IMR-90 (cell line): ENCODE measurements at regions not wholly inside any gene's neighbourhood (a gene's known extent, or its start where the extent isn't known, plus 50 kb on each side); places are given as distances from the start of the nearest gene placed in this dataset.

ENCODE experiments used
- CEBPB ChIP-seq: IDR thresholded peaks from 2 replicates; pipeline ENCODE4 v1.6.1; 2012; ENCODE audit warnings: low read depth, low read length, improper control_type of control experiment
- CHD1 ChIP-seq: IDR thresholded peaks from 2 replicates; pipeline ENCODE4 v1.6.1; 2012; ENCODE audit warnings: low read depth, low read length, improper control_type of control experiment
- CTCF ChIP-seq: conservative IDR thresholded peaks from 2 replicates; pipeline ENCODE4 v1.5.1; 2012; ENCODE audit warnings: mild to moderate bottlenecking, low read depth, low read length, improper control_type of control experiment
- ELK1 ChIP-seq: fragments of 150-350 bp; IDR thresholded peaks from 2 replicates; pipeline ENCODE4 v1.6.1; 2016; ENCODE audit warnings: low read depth, mild to moderate bottlenecking, low read length, moderate library complexity, borderline replicate concordance
- MAZ ChIP-seq: IDR thresholded peaks from 2 replicates; pipeline ENCODE4 v1.6.1; 2012; ENCODE audit warnings: low read depth, mild to moderate bottlenecking, low read length, improper control_type of control experiment, moderate library complexity, borderline replicate concordance
- MXI1 ChIP-seq: IDR thresholded peaks from 2 replicates; pipeline ENCODE4 v1.6.1; 2012; ENCODE audit warnings: low read depth, mild to moderate bottlenecking, low read length, moderate library complexity, borderline replicate concordance
- NFE2L2 ChIP-seq: fragments of 150-350 bp; IDR thresholded peaks from 2 replicates; pipeline ENCODE4 v1.6.1; 2016; ENCODE audit warnings: low read depth, mild to moderate bottlenecking, low read length
- POLR2A ChIP-seq: IDR thresholded peaks from 2 replicates; pipeline ENCODE4 v1.6.1; 2012; ENCODE audit warnings: mild to moderate bottlenecking, low read depth, low read length
- RAD21 ChIP-seq: IDR thresholded peaks from 2 replicates; pipeline ENCODE4 v1.6.1; 2012; ENCODE audit warnings: low read length, improper control_type of control experiment
- RCOR1 ChIP-seq: IDR thresholded peaks from 2 replicates; pipeline ENCODE4 v1.6.1; 2012; ENCODE audit warnings: mild to moderate bottlenecking, low read length, improper control_type of control experiment; ENCODE audit not compliant: insufficient replicate concordance
- RFX5 ChIP-seq: IDR thresholded peaks from 2 replicates; pipeline ENCODE4 v1.8.0; 2012; ENCODE audit warnings: low read depth, mild to moderate bottlenecking, low read length, moderate library complexity
- SMC3 ChIP-seq: fragments of 150-350 bp; IDR thresholded peaks from 2 replicates; pipeline ENCODE4 v1.6.1; 2016; ENCODE audit warnings: low read depth, mild to moderate bottlenecking, antibody characterized with exemption, low read length, moderate library complexity
- USF2 ChIP-seq: fragments of 150-350 bp; IDR thresholded peaks from 2 replicates; pipeline ENCODE4 v1.6.1; 2017; ENCODE audit warnings: mild to moderate bottlenecking, antibody characterized with exemption, low read length, low read depth

- TF ChIP-seq ELK1 (no peak), POLR2A (no peak), MAZ (no peak), CTCF (no peak), RCOR1 (no peak), MXI1 (no peak), SMC3 (no peak), RFX5 (no peak), CHD1 (no peak), USF2 (no peak), CEBPB (no peak), NFE2L2 (no peak), RAD21 (no peak)
Measured at GRCh38 chr1:30339866-30340265, 383.5 kb downstream of the MATN1 start.
